ENCODE measurements at regions not wholly inside any gene's neighbourhood (a gene's known extent, or its start where the extent isn't known, plus 50 kb on each side); places are given as distances from the start of the nearest gene placed in this dataset.

DNA sequence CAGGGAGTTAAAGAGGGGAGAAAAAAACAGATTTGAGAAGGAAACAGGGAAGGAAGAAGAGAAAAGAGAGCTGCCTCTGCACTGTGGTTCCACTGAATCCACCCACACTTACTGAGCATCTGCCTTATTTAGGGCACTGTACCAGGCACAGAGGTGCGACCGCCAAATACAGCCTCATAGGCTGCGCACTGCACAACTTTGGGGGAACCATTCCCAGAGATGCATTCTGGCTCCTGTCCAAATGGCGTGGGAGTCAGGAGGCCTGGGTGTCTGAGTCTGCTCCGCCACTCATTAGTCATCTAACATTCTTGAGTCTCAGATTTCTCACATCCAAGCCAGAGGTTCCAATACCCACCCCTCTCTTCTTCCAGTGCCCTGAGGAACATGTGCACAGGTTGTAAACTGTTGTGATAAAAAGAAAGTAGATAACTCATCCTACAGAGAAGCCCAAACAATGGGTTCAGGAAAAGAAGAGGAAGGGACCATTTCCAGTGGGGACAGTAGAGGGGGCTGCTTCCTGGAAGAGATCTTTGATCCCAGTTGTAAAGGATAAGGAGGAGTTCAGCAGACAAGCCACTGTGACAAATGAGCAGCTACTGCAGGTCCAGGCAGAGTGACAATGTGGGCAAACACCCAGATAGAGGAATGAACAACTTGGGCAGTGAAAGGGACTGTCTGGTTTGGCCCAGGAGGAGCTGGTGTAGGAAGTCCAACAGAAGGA, 254.6 kb downstream of the UACA start:
- DNase-seq (ENCODE audit: low read depth in 2 of 2, low spot score in 1 of 2), result no peak

- DNase-seq (ENCODE audit: low read depth in 2 of 2, low spot score in 1 of 2), result no peak
Observed at GRCh38 chr15:70507772-70508371, 255.5 kb downstream of the UACA start.

DNA sequence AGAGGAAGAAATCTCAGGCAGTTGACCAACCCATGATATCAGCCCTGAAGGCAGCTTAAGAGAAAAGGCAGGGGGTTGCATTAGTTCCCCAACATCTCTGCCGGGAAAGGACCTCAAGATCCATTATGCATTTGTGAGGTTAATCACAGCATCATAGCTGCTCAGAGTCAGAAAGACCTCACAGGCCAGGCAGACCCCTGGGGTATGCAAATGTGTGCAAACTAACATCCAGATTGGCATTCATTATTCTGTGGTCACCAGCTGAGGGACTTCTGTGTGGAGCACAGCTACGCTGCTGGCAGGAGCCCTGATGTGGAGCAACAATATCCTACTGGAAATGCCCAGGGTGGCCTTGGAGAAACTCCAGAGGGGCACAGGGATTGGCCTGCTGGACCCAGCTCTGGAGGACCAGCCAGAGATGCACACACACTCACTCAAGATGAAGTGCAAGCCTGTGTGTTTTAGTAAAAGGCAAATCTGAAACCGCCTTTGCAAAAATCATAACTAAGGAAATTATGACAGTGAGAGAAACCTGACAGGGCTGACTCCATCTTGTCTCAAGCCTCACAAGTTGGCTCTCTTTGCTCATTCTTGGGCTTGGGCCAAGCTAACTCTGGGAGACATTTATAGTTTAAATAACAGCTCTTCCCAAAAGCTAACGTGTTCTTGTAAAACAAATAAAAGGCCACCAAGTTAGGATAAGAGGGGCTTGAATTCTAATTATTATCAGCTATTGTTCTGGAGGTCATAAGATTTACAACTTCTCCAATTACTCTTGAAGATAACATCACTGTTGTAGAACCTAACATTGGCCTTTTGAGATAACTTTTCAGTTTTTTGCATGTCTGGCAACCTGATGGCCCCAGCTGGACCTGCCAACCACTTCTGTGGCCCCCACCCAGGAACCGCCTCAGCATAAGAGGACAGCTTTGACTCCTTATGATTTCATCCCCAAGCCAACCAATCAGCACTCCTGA, 257.1 kb downstream of the UACA start:
- no peak for DNase-seq (ENCODE audit: low read depth in 2 of 2, low spot score in 1 of 2)

- DNase-seq (ENCODE audit: low read depth in 2 of 2, low spot score in 1 of 2), result no peak
Observed at GRCh38 chr15:70505411-70505919, 257.9 kb downstream of the UACA start.

DNA sequence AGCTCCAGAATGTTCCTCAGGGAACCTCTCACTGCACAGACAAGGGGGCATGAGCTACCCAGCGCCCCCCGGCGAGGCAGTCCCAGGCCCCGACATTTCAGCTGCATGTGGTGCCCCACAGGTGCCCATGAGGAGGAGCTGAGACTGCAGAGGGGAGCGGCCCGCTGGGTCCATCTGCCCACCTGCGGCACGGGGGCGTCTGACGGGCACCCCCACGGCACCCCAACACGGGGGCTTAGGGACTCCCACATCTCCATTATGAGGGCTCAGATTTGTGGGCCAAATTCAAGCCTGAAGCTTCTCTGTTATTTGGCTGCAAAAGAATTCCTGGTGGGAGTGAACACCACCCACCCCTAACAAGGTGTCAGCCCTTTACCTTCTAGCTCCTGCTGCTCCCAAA, 258.4 kb downstream of the UACA start:
- no peak for DNase-seq (ENCODE audit: low read depth in 2 of 2, low spot score in 1 of 2)

GRCh38 chr15:70504299-70504951, 258.9 kb downstream of the UACA start:
- no peak for DNase-seq (ENCODE audit: low read depth in 2 of 2, low spot score in 1 of 2)

DNA sequence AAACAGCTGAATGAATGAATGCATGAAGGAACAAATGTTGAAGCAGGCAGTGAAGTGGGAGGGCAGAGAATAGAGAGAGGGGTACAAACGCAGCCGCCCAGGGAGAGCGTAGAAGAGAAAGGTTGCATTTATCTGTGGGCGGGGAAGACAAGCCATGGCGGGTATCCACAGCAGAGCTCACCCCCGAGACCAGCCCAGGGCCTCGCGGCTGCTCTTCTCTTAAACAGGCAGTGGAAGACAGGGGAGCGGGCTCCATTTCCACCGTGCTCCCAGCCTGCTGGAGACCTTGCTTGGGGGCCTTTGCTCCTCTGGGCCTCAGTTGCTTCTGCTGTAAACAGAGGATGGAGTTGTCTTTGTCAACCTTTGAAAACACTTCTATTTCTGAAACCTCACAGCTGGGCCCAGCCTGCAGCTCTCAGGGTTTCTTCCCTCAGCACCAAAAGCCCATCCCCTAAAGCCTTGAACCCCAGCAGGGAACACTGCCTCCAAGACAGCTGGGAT, 259.5 kb downstream of the UACA start:
- DNase-seq (ENCODE audit: low read depth in 2 of 2, low spot score in 1 of 2), result no peak

DNA sequence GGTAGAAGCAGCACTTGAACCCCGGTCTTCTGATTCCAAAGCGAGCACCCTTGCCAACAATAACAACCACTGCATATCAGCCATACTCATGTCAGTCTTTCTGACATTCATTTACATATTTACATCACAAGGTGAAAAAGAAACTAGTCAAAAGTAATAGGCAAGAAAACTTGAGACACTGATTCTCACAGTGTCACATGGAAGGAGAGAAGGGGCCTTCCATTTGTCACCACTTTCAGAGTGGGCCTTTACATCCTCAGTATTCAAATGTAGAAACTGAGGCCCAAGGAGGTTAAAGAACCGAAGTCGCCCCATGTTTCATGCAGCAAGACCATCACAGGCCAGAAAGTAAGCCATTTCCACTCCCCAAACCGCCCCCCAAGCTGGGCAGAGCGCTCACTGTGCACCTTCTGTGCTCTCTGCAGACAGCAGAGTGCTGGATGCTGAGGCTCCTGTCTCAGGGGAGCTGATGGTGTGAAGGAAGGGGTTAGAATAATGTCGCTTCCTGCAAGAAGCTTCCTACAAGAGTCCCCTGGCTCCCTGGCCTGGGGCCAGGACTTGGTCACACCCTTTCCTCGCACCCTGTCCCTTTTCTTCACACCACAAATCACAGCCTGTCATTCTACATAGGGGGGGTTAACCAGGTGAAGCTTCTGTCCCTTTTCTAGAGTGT, 260.1 kb downstream of the UACA start:
- DNase-seq (ENCODE audit: low read depth in 2 of 2, low spot score in 1 of 2), result no peak

DNA sequence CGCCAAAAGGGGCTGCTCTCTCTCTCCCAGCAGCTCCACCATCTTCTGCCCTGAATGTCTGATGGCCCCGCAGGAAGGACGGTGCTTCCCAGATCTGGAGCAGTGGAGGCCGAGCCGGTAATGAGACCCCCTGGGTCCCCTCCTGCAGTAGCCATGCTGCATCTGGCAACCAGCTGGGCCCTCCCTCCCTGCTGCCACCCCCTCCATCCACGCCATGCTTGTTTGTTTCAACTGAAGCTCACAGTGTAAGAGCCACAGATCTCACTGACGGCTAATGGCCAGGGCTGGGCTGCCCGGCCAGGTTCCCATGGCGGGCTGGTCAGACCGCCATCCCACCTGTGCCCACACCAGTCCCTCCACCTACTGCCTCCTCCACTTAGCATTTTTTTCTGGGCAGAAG, 260.8 kb downstream of the UACA start:
- no peak for DNase-seq (ENCODE audit: low read depth in 2 of 2, low spot score in 1 of 2)

GRCh38 chr15:70501849-70502248, 261.5 kb downstream of the UACA start:
- DNase-seq (ENCODE audit: low read depth in 2 of 2, low spot score in 1 of 2), result no peak

GRCh38 chr15:70501121-70501727, 262.1 kb downstream of the UACA start:
- no peak for DNase-seq (ENCODE audit: low read depth in 2 of 2, low spot score in 1 of 2)

DNA sequence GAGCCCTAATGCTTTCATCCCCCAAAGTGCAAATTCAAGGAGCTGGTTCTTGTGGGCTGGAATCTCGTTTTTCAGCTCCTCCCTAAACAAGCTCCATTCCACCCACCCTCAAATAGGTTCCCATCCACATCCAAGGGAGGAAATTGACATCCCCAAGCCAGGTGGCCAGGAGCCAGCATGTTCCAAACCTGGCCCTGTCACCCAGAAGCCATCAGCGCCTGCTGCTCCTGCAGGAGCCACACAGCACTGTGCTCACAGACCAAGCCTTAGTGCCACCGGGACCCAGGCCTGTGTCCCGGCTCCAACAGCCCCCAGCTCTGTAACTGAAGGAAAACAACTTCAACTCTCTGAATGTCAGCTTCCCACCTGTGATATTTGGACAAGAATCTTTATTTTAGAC, 263.6 kb downstream of the UACA start:
- DNase-seq (ENCODE audit: low read depth in 2 of 2, low spot score in 1 of 2), result no peak

DNA sequence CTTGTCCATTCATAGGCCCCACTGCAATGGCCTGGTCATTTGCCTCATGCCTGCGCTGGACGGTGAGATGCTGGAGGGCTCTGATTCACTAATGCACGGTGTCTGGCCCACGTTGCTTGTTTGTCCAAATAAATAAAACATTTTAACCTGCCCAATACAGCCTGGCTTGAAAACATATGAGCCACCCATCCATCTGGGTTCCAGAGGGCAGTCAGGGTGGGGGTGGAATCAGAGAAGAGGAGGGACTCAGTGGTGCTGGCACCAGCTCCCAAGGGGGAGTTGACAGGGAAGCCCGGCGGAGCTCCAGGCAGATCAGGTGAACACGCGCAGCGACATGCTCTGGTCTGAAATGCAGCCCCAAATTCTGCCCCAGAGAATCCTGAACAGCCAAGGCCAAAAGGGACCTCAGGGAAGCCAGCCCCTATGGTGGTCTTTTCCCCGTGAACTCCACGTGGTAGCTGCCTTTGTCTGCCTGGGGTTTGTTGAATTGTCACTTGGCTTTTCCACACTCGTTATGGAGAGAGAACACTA, 265.2 kb downstream of the UACA start:
- no peak for DNase-seq (ENCODE audit: low read depth in 2 of 2, low spot score in 1 of 2)

GRCh38 chr15:70497661-70498060, 265.7 kb downstream of the UACA start:
- DNase-seq (ENCODE audit: low read depth in 2 of 2, low spot score in 1 of 2), result no peak

DNA sequence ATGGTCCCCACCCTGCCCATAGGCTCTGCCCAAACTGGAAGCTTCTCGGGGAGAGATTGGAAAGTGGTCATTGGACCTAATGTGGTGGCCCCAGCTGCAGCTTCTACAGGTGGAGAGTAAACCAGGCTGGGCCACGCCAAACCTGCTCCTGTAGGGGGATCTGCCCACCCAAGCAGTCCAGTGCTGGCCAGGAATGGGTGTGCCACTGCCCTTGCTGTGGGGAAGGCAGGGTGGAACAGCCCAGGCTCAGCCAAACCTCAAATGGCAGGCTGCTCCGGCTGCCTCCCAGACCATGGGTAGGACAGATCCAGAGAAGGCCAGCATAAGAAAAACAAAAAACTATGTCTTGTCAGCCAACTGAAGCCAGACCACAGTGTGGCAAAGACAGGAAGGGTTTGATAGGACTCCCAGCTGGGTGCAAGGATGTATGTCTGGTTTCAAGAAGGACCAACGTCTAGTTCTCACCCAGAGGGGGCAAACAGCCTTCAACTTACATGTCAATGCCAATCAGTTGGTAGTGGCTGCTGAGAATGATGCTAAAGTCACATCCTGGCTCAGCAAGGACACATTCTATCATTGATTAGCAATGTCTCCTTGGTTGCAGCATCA, 267.3 kb downstream of the UACA start:
- DNase-seq (ENCODE audit: low read depth in 2 of 2, low spot score in 1 of 2), result no peak

GRCh38 chr15:70494852-70495571, 268.3 kb downstream of the UACA start:
- DNase-seq (ENCODE audit: low read depth in 2 of 2, low spot score in 1 of 2), result no peak

GRCh38 chr15:70494517-70494851, 268.9 kb downstream of the UACA start:
- DNase-seq (ENCODE audit: low read depth in 2 of 2, low spot score in 1 of 2), result no peak

DNA sequence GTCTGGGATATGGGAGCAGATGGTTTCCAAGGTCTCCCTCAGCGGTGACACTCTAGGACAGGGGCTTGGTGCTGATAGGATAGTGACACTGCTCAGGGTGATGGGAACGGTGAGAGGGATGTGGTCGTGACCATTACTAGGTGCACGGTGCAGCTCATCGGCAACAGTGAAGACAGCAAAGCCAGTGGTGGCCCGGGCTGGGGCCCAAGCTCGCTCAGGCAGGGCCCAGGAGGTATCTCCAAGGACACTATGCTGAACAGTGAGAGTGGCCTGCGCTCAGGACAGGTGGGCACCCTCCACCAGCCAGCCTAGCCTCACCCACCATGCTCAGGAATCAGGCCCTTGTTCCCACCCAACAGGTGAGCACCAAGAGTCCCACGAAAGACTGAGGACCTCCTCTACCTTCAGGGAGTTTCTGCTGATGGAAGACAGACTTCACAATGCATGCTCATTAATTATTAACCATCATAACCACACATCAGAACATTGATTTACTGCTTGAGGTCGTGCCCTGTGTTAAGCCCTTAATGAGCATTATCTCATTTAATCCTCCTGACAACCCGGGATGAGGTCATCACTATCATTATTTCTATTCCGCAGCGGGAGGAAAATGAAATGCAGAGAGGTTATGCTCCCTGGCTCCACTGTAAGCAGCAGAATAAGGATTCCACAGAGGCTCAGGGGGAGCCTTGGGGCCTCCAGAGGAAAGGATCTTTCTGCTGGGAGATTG, 269.4 kb downstream of the UACA start:
- DNase-seq (ENCODE audit: low read depth in 2 of 2, low spot score in 1 of 2), result no peak
